GM23248 (cell line): ENCODE measurements at regions not wholly inside any gene's neighbourhood (a gene's known extent, or its start where the extent isn't known, plus 50 kb on each side); places are given as distances from the start of the nearest gene placed in this dataset.

Experiments
- EZH2 ChIP-seq: fragments of 200-600 bp; sonication (generic); IDR thresholded peaks from 2 replicates; pipeline ENCODE4 v1.6.1; 2018; ENCODE audit warnings: antibody characterized with exemption, mild to moderate bottlenecking; ENCODE audit not compliant: insufficient read depth, poor library complexity, severe bottlenecking
- EZH2phosphoT487 ChIP-seq: fragments of 200-600 bp; sonication (generic); IDR thresholded peaks from 2 replicates; pipeline ENCODE4 v1.6.1; 2018; ENCODE audit warnings: antibody characterized with exemption, moderate library complexity, mild to moderate bottlenecking, low read depth; ENCODE audit not compliant: insufficient read depth

DNA sequence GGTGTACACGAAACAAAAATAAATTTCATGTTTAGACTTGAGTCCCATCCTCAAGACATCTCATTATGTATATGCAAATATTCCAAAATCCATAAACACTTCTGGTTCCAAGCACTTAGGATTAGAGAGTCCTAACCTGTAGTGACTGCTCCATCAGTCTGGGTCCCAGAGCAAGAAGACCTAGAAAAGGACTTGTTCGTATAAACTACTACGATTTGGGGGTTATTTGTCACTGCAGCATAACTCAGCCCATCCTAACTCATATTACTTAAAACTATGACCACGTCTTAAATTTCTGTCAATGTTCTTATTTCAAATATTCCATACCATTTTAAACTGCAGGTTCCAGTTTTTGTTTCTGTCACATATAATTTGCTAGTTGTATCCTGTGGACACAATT is 463.0 kb downstream of the AGTPBP1 start:
- TF ChIP-seq EZH2: no peak
- no peak for TF ChIP-seq EZH2phosphoT487
